ENCODE measurements at regions not wholly inside any gene's neighbourhood (a gene's known extent, or its start where the extent isn't known, plus 50 kb on each side); places are given as distances from the start of the nearest gene placed in this dataset.

DNA sequence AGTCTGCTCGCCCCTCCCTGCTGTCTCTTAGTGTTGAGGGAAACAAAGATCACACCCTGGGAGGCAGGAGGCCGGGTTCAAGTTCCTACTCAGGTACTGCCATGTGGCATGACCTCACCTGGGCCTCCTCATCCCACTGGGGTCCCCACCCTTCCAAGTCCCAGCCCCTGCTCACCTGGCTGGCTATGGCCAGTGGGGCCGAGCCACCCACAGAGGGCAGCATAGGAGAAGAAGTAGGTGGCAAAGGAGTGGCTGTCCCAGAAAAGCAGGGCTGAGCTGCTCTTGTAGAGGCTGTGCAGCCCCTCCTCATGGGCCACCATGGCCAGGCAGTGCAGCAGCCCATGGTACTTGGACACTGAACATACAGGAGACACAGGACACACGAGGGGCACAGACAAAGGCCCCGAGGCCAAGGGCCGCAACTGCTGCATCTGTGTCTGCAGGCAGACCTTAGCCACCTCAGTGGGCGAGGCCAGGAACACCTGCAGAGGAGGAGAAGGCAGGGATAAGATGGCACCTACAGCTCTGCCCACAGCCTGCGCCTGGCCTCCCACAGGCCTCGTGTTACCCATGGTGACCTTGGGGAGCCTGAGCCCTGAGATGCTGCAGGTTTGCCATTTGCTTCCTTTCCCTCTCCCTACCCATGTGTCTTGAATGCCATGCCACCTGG lies 50.6 kb upstream of the MPEG1 start:
- TF ChIP-seq CTCF (conservative IDR thresholded peaks at IDR 0.05; ENCODE audit: low read depth, low read length), result peak; percentile 28
- H3K4me3 ChIP-seq (ENCODE audit: low read depth, low read length), result no peak overlapping the region
- DNase-seq (ENCODE audit: low read depth), result no peak

All from epithelial cell of proximal tubule (primary cell).